SH-SY5Y (cell line): ENCODE measurements at regions not wholly inside any gene's neighbourhood (a gene's known extent, or its start where the extent isn't known, plus 50 kb on each side); places are given as distances from the start of the nearest gene placed in this dataset.

Source experiments
- GATA2 ChIP-seq: IDR thresholded peaks from 2 replicates; pipeline ENCODE4 v1.6.1; 2011; ENCODE audit warnings: mild to moderate bottlenecking, low read depth, low read length
- GATA3 ChIP-seq: IDR thresholded peaks from 2 replicates; pipeline ENCODE4 v1.6.1; 2011; ENCODE audit warnings: low read depth, mild to moderate bottlenecking, low read length, moderate library complexity

DNA sequence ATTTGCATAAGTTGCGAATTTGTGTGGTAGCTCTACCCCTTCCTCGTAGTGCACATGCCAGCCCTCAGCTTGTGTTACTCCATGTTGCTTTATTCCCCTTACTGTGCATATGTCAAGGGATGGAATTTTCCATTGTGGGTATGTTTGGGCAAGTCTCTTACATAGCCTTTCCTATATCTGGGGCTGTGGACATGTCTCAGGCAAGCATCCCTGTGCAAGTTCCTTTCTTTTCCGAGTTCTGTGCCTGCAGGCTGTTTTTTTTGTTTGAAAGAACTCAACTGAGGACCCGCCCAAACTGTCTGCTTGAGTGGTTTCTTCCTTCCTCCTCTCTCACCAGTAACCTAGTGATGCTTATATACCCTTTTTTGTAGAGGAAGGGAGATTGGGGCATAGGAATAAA is 1739.1 kb upstream of the PIK3C3 start:
- TF ChIP-seq GATA2 (no peak), GATA3 (no peak)
